ENCODE measurements at regions not wholly inside any gene's neighbourhood (a gene's known extent, or its start where the extent isn't known, plus 50 kb on each side); places are given as distances from the start of the nearest gene placed in this dataset.

GRCh38 chr10:111522551-111522950 is 445.7 kb downstream of the ADRA2A start:
- Mint-ChIP-seq H3K27ac (no peak overlapping the region), H3K4me3 (no peak overlapping the region), H3K9me3 (no peaks in the 10 kb centered on the region), H3K27me3 (ENCODE audit: insufficient read depth, low read depth, poor library complexity) (peaks cover 2% of the 10 kb centered on the region), H3K4me1 (no peaks in the 10 kb centered on the region), H3K36me3 (ENCODE audit: low read depth) (no peaks in the 10 kb centered on the region)
- Histone ChIP-seq H3K4me1 (ENCODE audit: insufficient read depth) (no peaks in the 10 kb centered on the region), H2AFZ (no peak overlapping the region), H3K36me3 (ENCODE audit: insufficient read depth) (no peaks in the 10 kb centered on the region), H3K9me2 (ENCODE audit: insufficient read depth) (peaks cover 13% of the 10 kb centered on the region; the same call in 1 of the 2 replicates), H3K4me3 (no peak overlapping the region), H3K27me3 (ENCODE audit: insufficient read depth) (no peaks in the 10 kb centered on the region), H4K20me1 (replicated peaks; ENCODE audit: insufficient read depth) (no peaks in the 10 kb centered on the region), H3K79me2 (replicated peaks; ENCODE audit: insufficient read depth) (no peaks in the 10 kb centered on the region), H3F3A (replicated peaks; ENCODE audit: low read depth) (no peaks in the 10 kb centered on the region), H3K27ac (ENCODE audit: low read depth) (no peak overlapping the region), H3K4me2 (no peak overlapping the region)
- ATAC-seq (no peak), DNase-seq (ENCODE audit: low spot score) (no peak)
- TF ChIP-seq ETS1 (IDR thresholded peaks at IDR 0.05) = no peak
- TF ChIP-seq NANOG (IDR thresholded peaks at IDR 0.05; ENCODE audit: borderline replicate concordance) = no peak
- no peak for TF ChIP-seq EZH2phosphoT487 (IDR thresholded peaks at IDR 0.05; ENCODE audit: unreplicated experiment)
- TF ChIP-seq ZNF462 (CRISPR knock-in tag; IDR thresholded peaks at IDR 0.05) = no peak
- TF ChIP-seq JUNB (IDR thresholded peaks at IDR 0.05; ENCODE audit: unreplicated experiment) = no peak
- TF ChIP-seq CTCF (conservative IDR thresholded peaks at IDR 0.05; ENCODE audit: low read depth in 2 of 2) = no peak
- TF ChIP-seq POLR2AphosphoS5 (IDR thresholded peaks at IDR 0.05; ENCODE audit: low read depth) = no peak
- TF ChIP-seq EZH2 (IDR thresholded peaks at IDR 0.05; ENCODE audit: low read depth, unreplicated experiment) = no peak
- no peak for TF ChIP-seq STAT1 (IDR thresholded peaks at IDR 0.05; ENCODE audit: unreplicated experiment)
